Activated CD8-positive, alpha-beta T cell treated with anti-CD3 and anti-CD28 coated beads, Interleukin-2, amount 10 ng/mL, durations not matched to agents 7 days and 5 days (primary cell): ENCODE measurements at regions not wholly inside any gene's neighbourhood (a gene's known extent, or its start where the extent isn't known, plus 50 kb on each side); places are given as distances from the start of the nearest gene placed in this dataset.
"Not testable (repeated sequence)": the region's sequence is repeated elsewhere in the genome, so short reads cannot be mapped to it uniquely, and the experiment has no call there.

Source experiments
- ATAC-seq: fragments of 150-1000 bp; cut with Tn5 transposase; one replicate; pipeline ENCODE4 v1.10.0; 2021; ENCODE audit warnings: moderate library complexity
- CTCF ChIA-PET: fragments of 350-600 bp; sonication (Branson Sonifier 250); formaldehyde crosslinking; loops from one replicate; lab custom pipeline; 2021; ENCODE audit warnings: antibody characterized with exemption; lab: Charles Lee
- POLR2A ChIA-PET: fragments of 350-600 bp; sonication (Branson Sonifier 250); formaldehyde crosslinking; loops from one replicate; lab custom pipeline; 2021; ENCODE audit warnings: antibody characterized with exemption; lab: Charles Lee
- DNase-seq: peaks from one replicate; pipeline ENCODE4 v3.0.0-alpha.2; 2020
- H3K27ac Mint-ChIP-seq: one replicate; pipeline ENCODE4 v1.8.0; 2021; ENCODE audit warnings: mild to moderate bottlenecking, mixed read lengths
- H3K27me3 Mint-ChIP-seq: one replicate; pipeline ENCODE4 v1.8.0; 2021; ENCODE audit warnings: low read depth, mixed read lengths
- H3K36me3 Mint-ChIP-seq: one replicate; pipeline ENCODE4 v1.8.0; 2021; ENCODE audit warnings: low read depth, mixed read lengths
- H3K4me1 Mint-ChIP-seq: one replicate; pipeline ENCODE4 v1.8.0; 2021; ENCODE audit warnings: low read depth, mixed read lengths
- H3K4me3 Mint-ChIP-seq: one replicate; pipeline ENCODE4 v1.8.0; 2021; ENCODE audit warnings: mild to moderate bottlenecking, mixed read lengths
- H3K9me3 Mint-ChIP-seq: one replicate; pipeline ENCODE4 v1.8.0; 2022; ENCODE audit warnings: mixed read lengths; ENCODE audit not compliant: insufficient read depth

DNA sequence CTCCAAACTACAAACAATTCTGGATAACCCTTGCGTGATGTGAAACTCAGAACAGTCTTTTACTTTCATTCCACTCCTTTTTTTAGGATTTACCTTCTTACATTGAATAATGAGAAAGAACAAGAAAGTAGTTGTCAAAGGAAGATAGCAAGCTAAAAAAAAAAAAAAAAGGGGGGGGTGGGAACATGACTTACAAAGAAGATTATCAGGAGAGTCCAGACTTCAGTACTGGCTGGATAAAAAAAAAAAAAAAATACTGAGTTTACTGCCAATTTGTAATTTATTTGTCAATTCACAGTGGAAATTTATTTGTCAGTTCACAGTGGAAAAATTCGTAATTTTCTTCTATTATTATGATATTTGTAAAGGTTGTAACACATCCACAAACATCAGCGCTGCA, 792.4 kb upstream of the SLITRK5 start:
- CTCF ChIA-PET, result no interaction called here
- DNase-seq, result no peak
- H3K9me3 Mint-ChIP-seq, result no peaks in the 10 kb centered on the region
- H3K36me3 Mint-ChIP-seq, result no peaks in the 10 kb centered on the region
- H3K27me3 Mint-ChIP-seq, result no peaks in the 10 kb centered on the region
- no peak overlapping the region for H3K27ac Mint-ChIP-seq
- POLR2A ChIA-PET, result no interaction called here
- no peak overlapping the region for H3K4me3 Mint-ChIP-seq
- H3K4me1 Mint-ChIP-seq, result no peaks in the 10 kb centered on the region
- no peak for ATAC-seq

DNA sequence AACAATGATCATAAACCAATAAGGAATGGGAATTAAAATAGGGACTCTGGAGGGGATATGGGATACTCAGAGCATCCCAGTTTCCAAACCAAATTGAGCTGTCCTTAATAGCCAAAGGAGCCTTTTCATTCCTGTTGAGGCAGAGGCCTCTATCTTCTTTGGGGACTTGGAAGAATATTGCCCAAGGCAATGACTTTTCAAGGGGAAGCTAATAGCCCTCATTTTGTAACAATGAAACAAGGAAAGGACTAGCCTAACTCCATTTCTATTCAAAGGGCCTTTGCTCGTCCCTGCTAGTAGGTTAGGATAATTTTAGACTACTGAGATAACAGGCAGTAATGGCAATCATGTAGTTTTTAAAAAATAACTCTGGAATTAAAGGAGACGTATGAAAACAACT, 789.8 kb upstream of the SLITRK5 start:
- Mint-ChIP-seq H3K27me3 (no peaks in the 10 kb centered on the region), H3K36me3 (no peaks in the 10 kb centered on the region), H3K9me3 (no peaks in the 10 kb centered on the region), H3K4me1 (no peaks in the 10 kb centered on the region), H3K27ac (no peak overlapping the region), H3K4me3 (no peak overlapping the region)
- ATAC-seq, result no peak
- no peak for DNase-seq
- CTCF ChIA-PET, result no interaction called here
- POLR2A ChIA-PET, result no interaction called here

DNA sequence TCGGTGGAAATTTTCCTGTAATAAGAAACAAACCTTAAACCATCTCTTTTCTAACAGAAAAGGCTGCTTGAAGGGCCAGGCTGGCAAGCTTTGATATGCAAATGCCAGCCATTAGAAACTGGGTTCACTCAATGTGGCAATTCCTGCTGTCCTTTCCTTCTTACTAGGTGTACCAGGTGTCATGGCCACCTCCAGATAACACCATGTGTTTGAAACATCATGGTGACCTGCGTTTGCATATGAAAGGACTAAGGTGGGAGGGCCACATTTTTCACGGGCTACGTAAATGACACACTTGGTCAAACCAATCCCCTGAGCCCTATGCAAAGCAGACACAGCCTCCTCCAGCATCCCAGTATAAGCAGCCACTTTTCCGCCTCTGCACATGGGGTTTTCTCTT, 789.1 kb upstream of the SLITRK5 start:
- Mint-ChIP-seq H3K4me1 (no peaks in the 10 kb centered on the region), H3K36me3 (no peaks in the 10 kb centered on the region), H3K27ac (no peak overlapping the region), H3K9me3 (no peaks in the 10 kb centered on the region), H3K27me3 (no peaks in the 10 kb centered on the region), H3K4me3 (no peak overlapping the region)
- no peak for ATAC-seq
- CTCF ChIA-PET, result no interaction called here
- no peak for DNase-seq
- POLR2A ChIA-PET, result no interaction called here

DNA sequence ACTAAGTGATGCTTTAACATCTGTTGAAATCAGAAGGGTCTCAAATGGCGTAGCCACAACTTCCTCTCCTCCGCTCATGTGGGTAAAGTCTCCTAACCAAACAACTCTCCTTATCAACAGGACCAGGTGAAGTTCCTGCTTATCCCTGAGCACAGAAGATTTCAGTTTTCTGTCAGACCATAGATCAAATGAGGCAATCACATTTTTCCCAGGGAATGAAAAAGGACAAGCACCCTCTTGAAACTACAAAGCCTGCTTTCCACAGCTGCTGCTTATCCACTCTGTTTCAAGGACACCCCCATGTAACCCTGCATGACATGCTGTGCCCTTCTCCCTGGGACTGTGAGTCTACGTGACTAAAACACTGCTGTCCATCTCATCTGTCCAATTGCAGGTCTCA, 788.3 kb upstream of the SLITRK5 start:
- H3K4me3 Mint-ChIP-seq, result no peak overlapping the region
- H3K27ac Mint-ChIP-seq, result no peak overlapping the region
- DNase-seq (no peak), ATAC-seq (no peak)
- no peaks in the 10 kb centered on the region for H3K27me3 Mint-ChIP-seq
- ChIA-PET CTCF (no interaction called here), POLR2A (no interaction called here)
- H3K9me3 Mint-ChIP-seq, result no peaks in the 10 kb centered on the region
- no peaks in the 10 kb centered on the region for H3K4me1 Mint-ChIP-seq
- H3K36me3 Mint-ChIP-seq, result no peaks in the 10 kb centered on the region

DNA sequence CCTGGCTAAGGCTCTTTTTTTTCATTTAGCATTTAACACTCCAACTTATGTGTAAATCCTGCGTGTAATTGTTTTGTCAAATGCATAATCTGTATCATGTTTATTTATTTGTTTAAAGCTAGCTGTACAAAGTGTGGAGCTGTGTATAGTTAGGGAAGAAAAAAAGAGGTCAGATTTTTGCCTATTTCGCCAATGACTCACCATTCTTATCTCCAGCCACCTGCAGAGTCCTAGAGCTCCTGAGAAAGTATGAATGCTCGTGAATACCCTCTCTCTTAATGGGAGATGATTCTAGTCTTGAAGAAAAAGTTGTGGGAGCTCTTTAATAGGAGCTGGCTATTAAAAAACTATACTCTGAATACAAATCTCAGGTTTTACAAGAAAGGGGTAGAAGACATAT, 778.8 kb upstream of the SLITRK5 start:
- Mint-ChIP-seq H3K4me3 (no peak overlapping the region), H3K27me3 (no peaks in the 10 kb centered on the region), H3K27ac (no peak overlapping the region), H3K9me3 (peaks cover 19% of the 10 kb centered on the region), H3K4me1 (no peaks in the 10 kb centered on the region), H3K36me3 (no peaks in the 10 kb centered on the region)
- CTCF ChIA-PET, result no interaction called here
- ATAC-seq (no peak), DNase-seq (no peak)
- POLR2A ChIA-PET, result no interaction called here

DNA sequence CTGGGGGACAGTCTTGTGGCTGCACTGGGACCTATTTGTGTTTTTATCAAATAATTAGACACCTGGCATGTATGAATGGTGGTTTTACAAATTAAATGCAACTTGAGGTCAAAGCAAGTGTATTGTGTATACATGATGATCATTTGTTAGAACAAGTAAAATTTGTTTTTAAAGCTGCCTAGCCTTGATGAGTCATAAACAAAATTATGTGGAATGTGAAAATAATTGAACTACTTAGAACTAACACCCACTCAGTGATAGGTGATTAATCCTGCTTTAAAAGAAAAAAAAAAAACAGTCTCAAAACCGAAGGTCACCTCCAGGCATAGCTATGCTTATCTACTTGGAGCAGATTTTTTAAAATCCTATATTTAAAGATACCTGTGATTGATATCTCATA, 770.3 kb upstream of the SLITRK5 start:
- DNase-seq, result no peak
- Mint-ChIP-seq H3K9me3 (peaks cover 9% of the 10 kb centered on the region), H3K4me3 (no peak overlapping the region), H3K36me3 (no peaks in the 10 kb centered on the region), H3K27ac (no peak overlapping the region), H3K4me1 (no peaks in the 10 kb centered on the region), H3K27me3 (no peaks in the 10 kb centered on the region)
- CTCF ChIA-PET, result no interaction called here
- POLR2A ChIA-PET, result no interaction called here
- ATAC-seq, result no peak

DNA sequence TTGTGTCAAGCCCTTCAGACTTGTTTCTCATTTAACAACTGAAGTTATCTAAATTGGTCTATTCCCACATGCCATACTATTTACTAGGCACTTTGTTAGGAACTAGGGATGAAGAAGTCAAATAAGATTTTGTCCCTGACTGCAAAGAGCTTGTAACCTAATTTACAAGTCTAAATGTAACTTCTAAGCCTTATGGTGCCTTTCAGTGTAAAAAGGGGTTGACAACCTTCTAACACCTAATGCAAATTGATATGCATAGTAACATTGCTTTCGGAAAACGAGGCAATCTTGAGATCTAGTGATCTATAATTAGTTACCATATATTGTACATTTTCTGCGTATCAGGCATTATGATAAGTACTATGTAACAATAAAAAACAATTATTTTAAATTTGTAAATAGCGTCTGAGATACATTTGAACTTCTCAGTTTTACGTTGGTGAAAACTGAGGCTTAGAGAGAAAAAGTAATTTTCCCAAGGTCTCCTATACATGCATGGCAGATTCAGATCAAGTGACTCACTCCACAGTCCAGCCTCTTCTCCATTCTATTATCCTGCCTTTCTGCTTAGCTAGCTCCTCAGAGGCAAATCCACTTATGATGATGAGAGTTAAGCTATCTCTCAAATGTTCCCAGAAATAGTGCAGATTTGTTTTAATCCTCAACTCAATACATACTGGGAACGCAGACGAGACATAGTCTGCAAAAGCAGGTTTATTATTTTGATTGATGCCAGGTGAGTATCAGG, 764.9 kb upstream of the SLITRK5 start:
- ChIA-PET CTCF (no interaction called here), POLR2A (no interaction called here)
- ATAC-seq (no peak), DNase-seq (no peak)
- Mint-ChIP-seq H3K4me1 (no peaks in the 10 kb centered on the region), H3K36me3 (no peaks in the 10 kb centered on the region), H3K9me3 (peaks cover 7% of the 10 kb centered on the region), H3K27ac (no peak overlapping the region), H3K27me3 (no peaks in the 10 kb centered on the region), H3K4me3 (no peak overlapping the region)

DNA sequence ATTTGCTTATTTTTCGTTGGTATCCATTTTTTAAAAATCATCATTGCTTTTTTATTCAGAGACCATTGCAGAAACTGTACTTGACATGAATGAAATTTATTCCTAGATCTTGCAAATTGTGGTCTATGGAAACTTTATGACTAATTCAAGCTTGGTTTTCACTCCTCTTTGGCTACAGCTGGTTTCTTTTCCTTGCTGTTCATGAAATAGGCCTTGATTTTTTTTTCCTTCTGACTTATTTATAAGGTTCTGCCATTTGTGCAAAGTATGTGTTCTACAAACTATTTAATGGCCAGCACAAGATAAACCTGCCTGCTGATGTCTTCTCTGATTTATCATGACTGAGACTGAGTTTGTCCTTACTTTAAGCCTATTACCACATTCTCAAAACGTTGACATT, 764.0 kb upstream of the SLITRK5 start:
- DNase-seq, result no peak
- no peaks in the 10 kb centered on the region for H3K36me3 Mint-ChIP-seq
- no peak overlapping the region for H3K27ac Mint-ChIP-seq
- ATAC-seq, result no peak
- no peak overlapping the region for H3K4me3 Mint-ChIP-seq
- no peaks in the 10 kb centered on the region for H3K27me3 Mint-ChIP-seq
- CTCF ChIA-PET, result no interaction called here
- H3K9me3 Mint-ChIP-seq, result peaks cover 7% of the 10 kb centered on the region
- no peaks in the 10 kb centered on the region for H3K4me1 Mint-ChIP-seq
- POLR2A ChIA-PET, result no interaction called here

DNA sequence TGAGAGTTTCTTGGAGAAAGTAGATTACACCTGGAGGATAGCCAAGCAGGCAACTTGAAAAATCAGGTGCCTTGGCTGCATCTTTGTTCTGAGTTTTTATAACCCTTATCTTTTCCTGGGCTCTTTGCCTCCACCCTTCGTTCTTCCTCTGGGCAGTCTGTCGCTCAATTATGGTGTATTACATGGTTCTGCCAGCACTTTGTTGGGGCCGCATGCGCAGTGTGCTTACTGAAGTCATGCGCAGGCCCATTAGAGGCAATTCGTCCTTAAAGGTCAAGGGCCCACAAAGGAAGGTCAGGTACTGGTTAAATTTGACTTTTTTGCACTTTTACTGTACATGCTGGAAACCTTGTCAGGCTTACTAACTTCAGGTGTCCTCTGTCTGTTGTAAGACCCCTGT, 761.9 kb upstream of the SLITRK5 start:
- POLR2A ChIA-PET, result no interaction called here
- no peak overlapping the region for H3K4me3 Mint-ChIP-seq
- no peak overlapping the region for H3K27ac Mint-ChIP-seq
- no peaks in the 10 kb centered on the region for H3K36me3 Mint-ChIP-seq
- ATAC-seq (no peak), DNase-seq (no peak)
- no peaks in the 10 kb centered on the region for H3K4me1 Mint-ChIP-seq
- CTCF ChIA-PET, result no interaction called here
- peaks cover 7% of the 10 kb centered on the region for H3K9me3 Mint-ChIP-seq
- H3K27me3 Mint-ChIP-seq, result no peaks in the 10 kb centered on the region

DNA sequence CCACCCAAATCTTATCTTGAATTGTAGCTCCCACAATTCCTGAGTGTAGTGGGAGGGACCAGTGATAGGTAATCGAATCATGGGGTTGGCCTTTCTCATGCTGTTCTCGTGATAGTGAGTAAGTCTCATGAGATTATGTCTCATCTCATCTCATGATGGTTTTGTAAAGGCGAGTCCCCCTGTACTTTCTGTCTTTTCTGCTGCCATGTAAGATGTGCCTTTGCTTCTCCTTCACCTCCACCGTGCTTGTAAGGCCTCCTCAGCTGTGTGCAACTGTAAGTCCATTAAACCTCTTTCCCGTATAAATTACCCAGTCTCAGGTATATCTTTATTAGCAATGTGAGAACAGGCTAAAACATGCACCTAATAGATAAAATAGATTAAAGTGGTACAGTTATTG, 756.4 kb upstream of the SLITRK5 start:
- peaks cover 7% of the 10 kb centered on the region for H3K9me3 Mint-ChIP-seq
- no peak overlapping the region for H3K4me3 Mint-ChIP-seq
- H3K4me1 Mint-ChIP-seq, result no peaks in the 10 kb centered on the region
- no peak overlapping the region for H3K27ac Mint-ChIP-seq
- POLR2A ChIA-PET, result no interaction called here
- no peaks in the 10 kb centered on the region for H3K27me3 Mint-ChIP-seq
- ATAC-seq, result no peak
- CTCF ChIA-PET, result no interaction called here
- no peaks in the 10 kb centered on the region for H3K36me3 Mint-ChIP-seq
- DNase-seq, result no peak

DNA sequence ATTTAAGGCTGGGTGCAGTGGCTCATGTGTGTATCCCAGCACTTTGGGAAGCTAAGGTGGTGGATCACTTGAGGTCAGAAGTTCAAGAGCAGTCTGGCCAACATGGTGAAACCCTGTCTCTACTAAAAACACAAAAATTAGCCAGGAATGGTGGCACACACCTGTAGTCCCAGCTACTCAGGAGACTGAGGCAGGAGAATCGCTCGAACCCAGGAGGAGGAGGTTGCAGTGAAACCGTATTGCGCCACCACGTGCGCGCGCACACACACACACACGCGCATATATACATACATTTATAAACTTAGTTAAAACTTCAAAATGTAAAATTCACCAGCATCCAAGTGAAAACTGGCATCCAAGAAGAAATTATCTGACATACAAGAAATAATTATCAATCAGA, 753.7 kb upstream of the SLITRK5 start:
- DNase-seq, H3K27me3 Mint-ChIP-seq, H3K36me3 Mint-ChIP-seq, H3K4me1 Mint-ChIP-seq, H3K27ac Mint-ChIP-seq, CTCF ChIA-PET, H3K4me3 Mint-ChIP-seq, POLR2A ChIA-PET, ATAC-seq, H3K9me3 Mint-ChIP-seq: not testable (repeated sequence)

DNA sequence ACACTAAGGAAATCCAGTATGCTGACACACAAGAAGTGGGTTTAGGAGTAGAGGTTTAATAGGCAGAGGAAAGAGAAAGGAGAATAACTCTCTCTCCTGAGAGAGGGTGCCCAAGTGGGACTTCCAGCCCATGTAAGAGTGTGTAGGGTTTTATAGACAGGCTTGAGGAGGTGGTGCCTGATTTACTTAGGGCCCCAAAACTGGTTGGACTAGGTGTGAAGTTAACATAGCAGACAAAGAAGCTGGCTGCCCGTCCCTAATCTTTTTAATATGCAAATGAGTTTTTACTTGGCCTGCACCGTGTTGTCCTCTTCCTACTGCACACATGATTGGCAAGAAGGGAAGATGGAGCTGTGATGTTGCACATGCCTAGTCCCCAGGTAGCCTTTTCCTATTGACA, 752.5 kb upstream of the SLITRK5 start:
- H3K4me1 Mint-ChIP-seq, result no peaks in the 10 kb centered on the region
- DNase-seq (no peak), ATAC-seq (no peak)
- peaks cover 3% of the 10 kb centered on the region for H3K9me3 Mint-ChIP-seq
- H3K4me3 Mint-ChIP-seq, result no peak overlapping the region
- no peaks in the 10 kb centered on the region for H3K36me3 Mint-ChIP-seq
- ChIA-PET POLR2A (no interaction called here), CTCF (no interaction called here)
- H3K27ac Mint-ChIP-seq, result no peak overlapping the region
- H3K27me3 Mint-ChIP-seq, result no peaks in the 10 kb centered on the region

DNA sequence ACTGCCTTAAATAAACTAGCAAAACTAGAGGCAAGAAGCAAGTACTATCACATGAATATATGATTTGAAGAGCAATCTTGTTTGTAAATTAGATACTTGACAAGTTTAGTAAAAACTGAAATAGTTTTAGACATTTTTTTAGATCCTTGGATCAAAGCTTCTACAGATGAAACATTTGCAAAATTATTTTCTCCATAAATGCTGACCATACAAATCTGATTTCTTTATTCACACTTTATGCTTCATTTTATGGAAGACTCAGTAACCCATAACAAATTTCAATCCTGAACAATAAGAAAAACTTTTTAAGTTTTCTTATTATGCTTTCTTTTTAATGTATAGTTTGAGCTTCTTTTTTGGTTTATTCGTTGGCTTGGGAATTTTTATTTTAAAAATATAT, 750.2 kb upstream of the SLITRK5 start:
- Mint-ChIP-seq H3K36me3 (no peaks in the 10 kb centered on the region), H3K27ac (no peak overlapping the region), H3K4me3 (no peak overlapping the region), H3K9me3 (peaks cover 3% of the 10 kb centered on the region), H3K27me3 (no peaks in the 10 kb centered on the region), H3K4me1 (no peaks in the 10 kb centered on the region)
- ATAC-seq (no peak), DNase-seq (no peak)
- POLR2A ChIA-PET, result no interaction called here
- CTCF ChIA-PET, result no interaction called here
